ENCODE measurements at regions not wholly inside any gene's neighbourhood (a gene's known extent, or its start where the extent isn't known, plus 50 kb on each side); places are given as distances from the start of the nearest gene placed in this dataset.

DNA sequence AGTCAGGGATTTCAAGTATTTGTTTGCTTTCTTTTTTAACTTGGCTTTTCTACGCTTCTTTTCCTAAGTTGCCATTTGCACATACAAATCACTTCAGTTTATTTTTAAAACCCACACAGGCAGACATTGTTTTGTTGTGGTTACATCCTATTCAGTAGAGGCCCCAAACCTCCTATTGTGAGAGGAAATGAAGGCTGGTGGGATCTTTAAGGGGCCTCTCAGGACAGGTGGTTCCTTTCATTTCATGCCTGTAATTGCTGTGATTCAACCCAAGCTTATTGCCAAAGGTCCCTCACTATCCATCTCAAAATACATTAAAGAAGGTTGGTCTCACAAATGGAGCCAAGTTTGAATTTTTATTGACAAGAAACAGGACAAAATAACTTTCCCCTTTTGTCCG lies 257.1 kb downstream of the ADAMTS20 start:
- CTCF ChIA-PET = no interaction called here
- H3K27ac ChIP-seq = no peak overlapping the region
- no peak for DNase-seq (ENCODE audit: low spot score)
- TF ChIP-seq CTCF (conservative IDR thresholded peaks at IDR 0.05; ENCODE audit: low read depth) = no peak
- POLR2A ChIA-PET (ENCODE audit: low non-redundant PET) = no interaction called here

- DNase-seq (ENCODE audit: low spot score) = no peak
- no peak for TF ChIP-seq CTCF (conservative IDR thresholded peaks at IDR 0.05; ENCODE audit: low read depth)
- POLR2A ChIA-PET (ENCODE audit: low non-redundant PET) = no interaction called here
- no peak overlapping the region for H3K27ac ChIP-seq
- CTCF ChIA-PET = no interaction called here
These were observed 257.9 kb downstream of the ADAMTS20 start for GRCh38 chr12:43294147-43294546.

- CTCF ChIA-PET = no interaction called here
- DNase-seq (ENCODE audit: low spot score) = no peak
- POLR2A ChIA-PET (ENCODE audit: low non-redundant PET) = no interaction called here
- H3K27ac ChIP-seq = no peak overlapping the region
- TF ChIP-seq CTCF (conservative IDR thresholded peaks at IDR 0.05; ENCODE audit: low read depth) = no peak
These were observed 258.6 kb downstream of the ADAMTS20 start for GRCh38 chr12:43293396-43293795.

- H3K27ac ChIP-seq = no peak overlapping the region
- no peak for TF ChIP-seq CTCF (conservative IDR thresholded peaks at IDR 0.05; ENCODE audit: low read depth)
- CTCF ChIA-PET = no interaction called here
- DNase-seq (ENCODE audit: low spot score) = no peak
- POLR2A ChIA-PET (ENCODE audit: low non-redundant PET) = no interaction called here
These were observed 259.3 kb downstream of the ADAMTS20 start for GRCh38 chr12:43292699-43293098.

- ChIA-PET POLR2A (ENCODE audit: low non-redundant PET) (no interaction called here), CTCF (no interaction called here)
- H3K27ac ChIP-seq = no peak overlapping the region
- no peak for DNase-seq (ENCODE audit: low spot score)
- no peak for TF ChIP-seq CTCF (conservative IDR thresholded peaks at IDR 0.05; ENCODE audit: low read depth)
These were observed 260.5 kb downstream of the ADAMTS20 start for GRCh38 chr12:43291516-43291915.

- TF ChIP-seq CTCF (conservative IDR thresholded peaks at IDR 0.05; ENCODE audit: low read depth) = no peak
- no peak for DNase-seq (ENCODE audit: low spot score)
- ChIA-PET CTCF (no interaction called here), POLR2A (ENCODE audit: low non-redundant PET) (no interaction called here)
- no peak overlapping the region for H3K27ac ChIP-seq
These were observed 261.2 kb downstream of the ADAMTS20 start for GRCh38 chr12:43290836-43291235.

DNA sequence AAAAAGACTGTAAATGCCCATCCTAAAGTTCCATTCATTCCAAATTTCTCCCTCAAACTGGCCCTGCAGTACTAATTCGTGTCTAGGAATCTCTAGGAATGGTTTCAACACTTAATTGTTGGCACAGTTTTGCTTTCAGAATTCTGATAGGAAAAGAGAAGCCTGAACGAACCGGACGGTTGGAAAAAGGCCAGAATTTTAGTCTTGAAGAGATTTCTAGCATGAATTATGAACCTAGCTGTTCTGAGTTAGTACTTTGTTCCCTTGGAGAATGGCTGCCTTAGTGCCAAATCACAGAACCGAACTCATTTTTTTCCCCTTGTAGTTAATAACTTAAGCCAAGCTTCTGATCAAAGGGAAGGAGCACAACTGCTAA lies 262.6 kb downstream of the ADAMTS20 start:
- H3K27ac ChIP-seq = no peak overlapping the region
- POLR2A ChIA-PET (ENCODE audit: low non-redundant PET) = no interaction called here
- CTCF ChIA-PET = no interaction called here
- no peak for TF ChIP-seq CTCF (conservative IDR thresholded peaks at IDR 0.05; ENCODE audit: low read depth)
- no peak for DNase-seq (ENCODE audit: low spot score)
